Glomerular visceral epithelial cell (primary cell): ENCODE measurements at regions not wholly inside any gene's neighbourhood (a gene's known extent, or its start where the extent isn't known, plus 50 kb on each side); places are given as distances from the start of the nearest gene placed in this dataset.
A peak's percentile ranks its signal among the peaks of the same experiment; 100 is the strongest.

Experiments used
- DNase-seq: peaks from one replicate; pipeline ENCODE4 v3.0.0-alpha.2; 2016; ENCODE audit errors: extremely low spot score

- DNase-seq = no peak
Observed at GRCh38 chr12:30437616-30438015, 258.1 kb downstream of the IPO8 start.

- DNase-seq = no peak
Observed at GRCh38 chr12:30437044-30437443, 258.6 kb downstream of the IPO8 start.

GRCh38 chr12:30428098-30428497 lies 267.6 kb downstream of the IPO8 start:
- no peak for DNase-seq

GRCh38 chr12:30427555-30427954 lies 268.1 kb downstream of the IPO8 start:
- DNase-seq = no peak

- no peak for DNase-seq
Observed at GRCh38 chr12:30425445-30425844, 270.2 kb downstream of the IPO8 start.

GRCh38 chr12:30423330-30423729 lies 272.3 kb downstream of the IPO8 start:
- no peak for DNase-seq

- no peak for DNase-seq
Observed at GRCh38 chr12:30422844-30423243, 272.8 kb downstream of the IPO8 start.

GRCh38 chr12:30420561-30420960 lies 275.1 kb downstream of the IPO8 start:
- no peak for DNase-seq

GRCh38 chr12:30417697-30418231 lies 277.9 kb downstream of the IPO8 start:
- DNase-seq = peak; percentile 24

- DNase-seq = no peak
Observed at GRCh38 chr12:30416631-30417030, 279.0 kb downstream of the IPO8 start.

- DNase-seq = no peak
Observed at GRCh38 chr12:30415777-30416176, 279.9 kb downstream of the IPO8 start.

GRCh38 chr12:30414507-30414906 lies 281.2 kb downstream of the IPO8 start:
- no peak for DNase-seq

- DNase-seq = no peak
Observed at GRCh38 chr12:30400349-30400748, 295.3 kb downstream of the IPO8 start.

GRCh38 chr12:30399859-30400258 lies 295.8 kb downstream of the IPO8 start:
- no peak for DNase-seq

GRCh38 chr12:30396576-30396975 lies 299.1 kb downstream of the IPO8 start:
- no peak for DNase-seq

GRCh38 chr12:30395190-30395589 lies 300.5 kb downstream of the IPO8 start:
- no peak for DNase-seq

- no peak for DNase-seq
Observed at GRCh38 chr12:30391766-30392366, 303.8 kb downstream of the IPO8 start.

- no peak for DNase-seq
Observed at GRCh38 chr12:30385706-30386105, 310.0 kb downstream of the IPO8 start.

- no peak for DNase-seq
Observed at GRCh38 chr12:30384976-30385375, 310.7 kb downstream of the IPO8 start.

GRCh38 chr12:30378307-30378706 lies 317.4 kb downstream of the IPO8 start:
- DNase-seq = no peak

- no peak for DNase-seq
Observed at GRCh38 chr12:30364822-30365221, 330.8 kb downstream of the IPO8 start.

GRCh38 chr12:30361145-30361544 lies 334.5 kb downstream of the IPO8 start:
- DNase-seq = no peak

GRCh38 chr12:30358671-30359070 lies 337.0 kb downstream of the IPO8 start:
- no peak for DNase-seq
